HepG2 (cell line): ENCODE measurements at regions not wholly inside any gene's neighbourhood (a gene's known extent, or its start where the extent isn't known, plus 50 kb on each side); places are given as distances from the start of the nearest gene placed in this dataset.

Source experiments
- CBX2 ChIP-seq, 2 experiments: fragments of 200-600 bp in 1 of 2; sonication (generic); formaldehyde crosslinking in 1 of 2; IDR thresholded peaks; 2 replicates each; pipeline versions ENCODE4 v1.7.0 to v1.8.1; 2018 to 2022; ENCODE audit warnings: low read depth in 2 of 2, low read length in 1 of 2, mild to moderate bottlenecking in 1 of 2, missing genetic modification reagents in 1 of 2
- CTCF ChIP-seq: sonication (generic); formaldehyde crosslinking; IDR thresholded peaks from 2 replicates; pipeline ENCODE4 v1.5.0; 2020; ENCODE audit warnings: mild to moderate bottlenecking, missing genetic modification reagents, moderate library complexity

DNA sequence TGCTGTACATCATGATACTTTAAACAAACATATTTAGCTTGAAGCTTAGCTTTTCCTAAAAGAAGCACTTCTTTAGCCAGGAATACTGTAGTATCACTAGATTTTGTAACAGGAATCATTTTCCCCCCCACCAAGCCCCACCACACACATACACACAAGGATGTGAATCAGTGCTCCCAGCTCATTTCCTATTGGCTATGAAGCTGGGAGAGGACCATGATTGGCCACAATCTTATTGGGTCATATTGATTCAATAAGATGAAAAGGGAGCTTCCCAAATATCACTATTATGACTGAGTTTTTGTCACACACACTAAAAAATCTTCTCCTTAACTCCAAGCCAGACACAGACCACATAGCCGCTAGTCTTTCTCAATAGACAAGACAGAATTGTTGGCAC lies 140.5 kb upstream of the TNFAIP3 start:
- TF ChIP-seq CTCF (CRISPR knock-in tag) (no peak), CBX2 (IDR thresholded peaks at IDR 0.05; ENCODE audit: low read depth, low read length) (no peak), CBX2 (CRISPR knock-in tag; IDR thresholded peaks at IDR 0.05; ENCODE audit: low read depth) (no peak)
